SK-N-SH treated with all-trans-retinoic acid at 6 μM for 48 hours (cell line): ENCODE measurements at regions not wholly inside any gene's neighbourhood (a gene's known extent, or its start where the extent isn't known, plus 50 kb on each side); places are given as distances from the start of the nearest gene placed in this dataset.

ENCODE experiments used
- ATAC-seq: fragments of 200-7000 bp; cut with Tn5 transposase; 3 replicates; pipeline ENCODE4 v1.9.1; 2020; ENCODE audit warnings: mild to moderate bottlenecking, moderate library complexity
- ARNTL ChIP-seq: fragments of 450-650 bp; formaldehyde crosslinking; IDR thresholded peaks from 2 replicates; pipeline ENCODE4 v1.5.0; 2020; ENCODE audit warnings: low read depth, mild to moderate bottlenecking, moderate library complexity, borderline replicate concordance
- BACH2 ChIP-seq: fragments of 250-450 bp; sonication (Bioruptor Pico); IDR thresholded peaks from 2 replicates; pipeline ENCODE4 v1.9.0; 2021; ENCODE audit warnings: mild to moderate bottlenecking, borderline replicate concordance
- CREB5 ChIP-seq: fragments of 250-450 bp; sonication (Bioruptor Pico); IDR thresholded peaks from 2 replicates; pipeline ENCODE4 v1.5.1; 2020; ENCODE audit warnings: low read depth, mild to moderate bottlenecking, moderate library complexity
- CSDC2 ChIP-seq: fragments of 250-450 bp; sonication (Bioruptor Pico); IDR thresholded peaks from 2 replicates; pipeline ENCODE4 v1.5.0; 2020; ENCODE audit warnings: mild to moderate bottlenecking, moderate library complexity
- CSRNP3 ChIP-seq: fragments of 250-450 bp; sonication (Bioruptor Pico); IDR thresholded peaks from 2 replicates; pipeline ENCODE4 v1.5.1; 2021; ENCODE audit warnings: mild to moderate bottlenecking, moderate library complexity
- ESRRG ChIP-seq: fragments of 250-450 bp; sonication (Bioruptor Pico); IDR thresholded peaks from 2 replicates; pipeline ENCODE4 v1.6.1; 2021; ENCODE audit warnings: mild to moderate bottlenecking
- GLIS3 ChIP-seq: fragments of 250-450 bp; sonication (Bioruptor Pico); IDR thresholded peaks from 2 replicates; pipeline ENCODE4 v1.5.0; 2020; ENCODE audit warnings: mild to moderate bottlenecking, moderate library complexity
- ISL1 ChIP-seq: fragments of 250-450 bp; sonication (Bioruptor Pico); IDR thresholded peaks from 2 replicates; pipeline ENCODE4 v2.1.2; 2022; ENCODE audit warnings: mild to moderate bottlenecking, moderate library complexity
- OSR1 ChIP-seq: fragments of 250-450 bp; sonication (Bioruptor Pico); IDR thresholded peaks from 2 replicates; pipeline ENCODE4 v1.8.0; 2022; ENCODE audit warnings: moderate library complexity, mild to moderate bottlenecking, inconsistent platforms
- PATZ1 ChIP-seq: fragments of 250-450 bp; sonication (Bioruptor Pico); IDR thresholded peaks from 2 replicates; pipeline ENCODE4 v1.8.0; 2020; ENCODE audit warnings: mild to moderate bottlenecking, moderate library complexity, borderline replicate concordance
- POU6F1 ChIP-seq: fragments of 250-450 bp; sonication (Bioruptor Pico); IDR thresholded peaks from 2 replicates; pipeline ENCODE4 v1.8.0; 2021; ENCODE audit warnings: low read depth, mild to moderate bottlenecking, moderate library complexity, borderline replicate concordance
- PPARA ChIP-seq: fragments of 250-450 bp; sonication (Bioruptor Pico); IDR thresholded peaks from 2 replicates; pipeline ENCODE4 v1.5.0; 2020; ENCODE audit warnings: mild to moderate bottlenecking, borderline replicate concordance
- RARB ChIP-seq: fragments of 250-450 bp; sonication (Bioruptor Pico); IDR thresholded peaks from 2 replicates; pipeline ENCODE4 v1.8.0; 2021; ENCODE audit warnings: mild to moderate bottlenecking, moderate library complexity
- SNAI2 ChIP-seq: fragments of 250-450 bp; sonication (Bioruptor Pico); IDR thresholded peaks from 2 replicates; pipeline ENCODE4 v1.5.0; 2020; ENCODE audit warnings: mild to moderate bottlenecking, moderate library complexity
- TCF4 ChIP-seq: fragments of 250-450 bp; sonication (Bioruptor Pico); IDR thresholded peaks from 2 replicates; pipeline ENCODE4 v1.8.0; 2021; ENCODE audit warnings: mild to moderate bottlenecking, moderate library complexity, borderline replicate concordance
- TOX ChIP-seq: fragments of 250-450 bp; sonication (Bioruptor Pico); IDR thresholded peaks from 2 replicates; pipeline ENCODE4 v1.8.0; 2021; ENCODE audit warnings: mild to moderate bottlenecking, moderate library complexity, borderline replicate concordance
- TSHZ2 ChIP-seq: fragments of 250-450 bp; sonication (Bioruptor Pico); IDR thresholded peaks from 2 replicates; pipeline ENCODE4 v1.5.0; 2020; ENCODE audit warnings: mild to moderate bottlenecking, moderate library complexity
- ZC3H10 ChIP-seq: fragments of 250-450 bp; sonication (Bioruptor Pico); IDR thresholded peaks from 2 replicates; pipeline ENCODE4 v1.5.1; 2021; ENCODE audit warnings: mild to moderate bottlenecking, moderate library complexity
- ZNF565 ChIP-seq: fragments of 450-650 bp; formaldehyde crosslinking; conservative IDR thresholded peaks from 2 replicates; pipeline ENCODE4 v1.5.0; 2020; ENCODE audit warnings: low read depth, mild to moderate bottlenecking, moderate library complexity
- ZNF70 ChIP-seq: fragments of 450-650 bp; formaldehyde crosslinking; IDR thresholded peaks from 2 replicates; pipeline ENCODE4 v1.5.0; 2020; ENCODE audit warnings: mild to moderate bottlenecking, moderate library complexity
- ZNF8 ChIP-seq: fragments of 450-650 bp; formaldehyde crosslinking; IDR thresholded peaks from 2 replicates; pipeline ENCODE4 v1.5.0; 2020; ENCODE audit warnings: mild to moderate bottlenecking, moderate library complexity

GRCh38 chr5:170171811-170172210 is 61.0 kb upstream of the C5orf58 start (continued):
- TF ChIP-seq TOX (CRISPR knock-in tag) (no peak), CSRNP3 (CRISPR knock-in tag) (no peak), ARNTL (no peak)

GRCh38 chr5:170173227-170173626 is 59.6 kb upstream of the C5orf58 start:
- no peak for TF ChIP-seq CSDC2 (CRISPR knock-in tag)
- no peak for TF ChIP-seq RARB (CRISPR knock-in tag)
- no peak for TF ChIP-seq POU6F1 (CRISPR knock-in tag)
- no peak for TF ChIP-seq ZNF8 (CRISPR knock-in tag)
- no peak for TF ChIP-seq TOX (CRISPR knock-in tag)
- no peak for TF ChIP-seq SNAI2
- TF ChIP-seq ESRRG (CRISPR knock-in tag): no peak
- TF ChIP-seq PPARA (CRISPR knock-in tag): no peak
- no peak for TF ChIP-seq ISL1 (CRISPR knock-in tag)
- no peak for TF ChIP-seq ZC3H10 (CRISPR knock-in tag)
- no peak for TF ChIP-seq TCF4 (CRISPR knock-in tag)
- TF ChIP-seq CREB5 (CRISPR knock-in tag): no peak
- no peak for TF ChIP-seq TSHZ2 (CRISPR knock-in tag)
- ATAC-seq: peak; percentile 56; the same call in 2 of the 3 replicates

- no peak for ATAC-seq
- TF ChIP-seq PATZ1 (CRISPR knock-in tag) (no peak), POU6F1 (CRISPR knock-in tag) (no peak), ESRRG (CRISPR knock-in tag) (no peak), ZNF565 (CRISPR knock-in tag) (no peak), RARB (CRISPR knock-in tag) (no peak), ISL1 (CRISPR knock-in tag) (no peak), ZC3H10 (CRISPR knock-in tag) (no peak), BACH2 (CRISPR knock-in tag) (no peak), PPARA (CRISPR knock-in tag) (no peak), CREB5 (CRISPR knock-in tag) (no peak), CSDC2 (CRISPR knock-in tag) (no peak), GLIS3 (CRISPR knock-in tag) (no peak), TSHZ2 (CRISPR knock-in tag) (no peak), ZNF70 (CRISPR knock-in tag) (no peak), OSR1 (CRISPR knock-in tag) (no peak), TCF4 (CRISPR knock-in tag) (no peak), TOX (CRISPR knock-in tag) (no peak), SNAI2 (no peak)
These were observed 59.1 kb upstream of the C5orf58 start for GRCh38 chr5:170173647-170174046.
